ENCODE measurements at regions not wholly inside any gene's neighbourhood (a gene's known extent, or its start where the extent isn't known, plus 50 kb on each side); places are given as distances from the start of the nearest gene placed in this dataset.

GRCh38 chr4:174084542-174084941 lies 198.9 kb downstream of the FBXO8 start:
- H3K4me3 ChIP-seq (ENCODE audit: low read depth, low read length) = no peak overlapping the region
- no peak for TF ChIP-seq CTCF (IDR thresholded peaks at IDR 0.05; ENCODE audit: low read depth, low read length)
- H3K36me3 ChIP-seq = peaks cover 7% of the 10 kb centered on the region; the same call in 1 of the 2 replicates
- DNase-seq = no peak
- H3K4me1 ChIP-seq = no peaks in the 10 kb centered on the region; the same call in none of the 2 replicates
- no peaks in the 10 kb centered on the region for H3K27me3 ChIP-seq
- H3K9me3 ChIP-seq = no peaks in the 10 kb centered on the region

- H3K4me1 ChIP-seq = no peaks in the 10 kb centered on the region; the same call in none of the 2 replicates
- no peaks in the 10 kb centered on the region for H3K9me3 ChIP-seq
- H3K4me3 ChIP-seq (ENCODE audit: low read depth, low read length) = no peak overlapping the region
- no peak for TF ChIP-seq CTCF (IDR thresholded peaks at IDR 0.05; ENCODE audit: low read depth, low read length)
- peaks cover 14% of the 10 kb centered on the region for H3K36me3 ChIP-seq
- DNase-seq = no peak
- no peaks in the 10 kb centered on the region for H3K27me3 ChIP-seq
These were observed 203.1 kb downstream of the FBXO8 start for GRCh38 chr4:174080361-174080760.

DNA sequence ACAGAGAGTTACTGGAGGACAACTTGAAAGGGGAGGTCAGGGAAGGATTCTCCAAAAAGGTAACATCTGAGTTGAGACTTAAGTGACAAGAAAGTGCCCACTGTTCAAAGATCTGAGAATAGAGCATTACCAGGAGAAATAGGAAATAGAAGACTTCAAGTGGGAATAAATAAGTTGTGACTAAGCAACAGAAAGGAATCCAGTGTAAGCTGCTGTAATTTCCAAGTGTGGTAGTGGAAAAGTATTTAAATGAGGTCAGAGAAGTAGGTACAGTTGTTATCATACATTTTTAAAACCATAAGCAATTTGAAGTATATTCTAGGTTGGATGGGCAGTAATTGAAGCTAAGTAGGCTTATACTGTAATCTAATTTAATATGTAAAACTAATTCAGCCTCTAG lies 211.9 kb downstream of the FBXO8 start:
- H3K36me3 ChIP-seq = peaks cover 11% of the 10 kb centered on the region
- peaks cover 30% of the 10 kb centered on the region for H3K4me1 ChIP-seq
- TF ChIP-seq CTCF (IDR thresholded peaks at IDR 0.05; ENCODE audit: low read depth, low read length) = no peak
- H3K4me3 ChIP-seq (ENCODE audit: low read depth, low read length) = no peak overlapping the region
- no peak for DNase-seq
- H3K27me3 ChIP-seq = no peaks in the 10 kb centered on the region
- peaks cover 11% of the 10 kb centered on the region; the same call in 1 of the 2 replicates for H3K9me3 ChIP-seq

GRCh38 chr4:174069848-174070330 lies 213.6 kb downstream of the FBXO8 start:
- peak; percentile 48 for DNase-seq
- peaks cover 17% of the 10 kb centered on the region for H3K36me3 ChIP-seq
- H3K4me1 ChIP-seq = peaks cover 30% of the 10 kb centered on the region
- H3K27me3 ChIP-seq = no peaks in the 10 kb centered on the region
- peaks cover 11% of the 10 kb centered on the region; the same call in 1 of the 2 replicates for H3K9me3 ChIP-seq
- no peak overlapping the region for H3K4me3 ChIP-seq (ENCODE audit: low read depth, low read length)
- no peak for TF ChIP-seq CTCF (IDR thresholded peaks at IDR 0.05; ENCODE audit: low read depth, low read length)

DNA sequence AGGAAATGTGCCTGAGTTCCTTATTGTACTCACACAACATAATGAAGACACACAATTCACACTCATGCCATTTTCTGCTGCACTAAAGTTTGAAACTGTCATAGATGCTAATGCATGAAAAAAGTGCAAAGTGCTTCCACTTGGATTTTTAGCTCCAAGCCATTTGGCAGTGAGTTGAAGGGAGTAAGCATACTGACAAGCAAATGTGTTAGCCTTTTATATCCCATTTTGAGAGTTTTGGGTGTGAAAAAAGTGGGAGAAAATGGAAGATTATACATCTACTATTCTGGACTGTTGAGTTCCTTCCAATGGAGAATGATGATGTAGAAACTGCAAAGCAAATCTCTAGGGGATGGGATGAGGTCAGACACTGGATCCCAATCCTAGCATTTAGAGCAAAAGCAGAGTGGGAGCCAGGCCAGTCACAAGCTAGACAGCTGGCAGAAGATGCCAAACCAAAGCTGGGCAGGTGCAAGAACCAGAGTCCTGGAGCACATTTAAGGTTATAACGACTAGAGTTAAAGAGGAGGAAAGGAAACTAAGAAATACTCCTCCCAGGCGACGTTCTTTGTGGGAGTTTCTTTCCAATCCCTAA lies 216.8 kb downstream of the FBXO8 start:
- peaks cover 31% of the 10 kb centered on the region for H3K36me3 ChIP-seq
- DNase-seq = no peak
- peaks cover 25% of the 10 kb centered on the region for H3K4me1 ChIP-seq
- no peaks in the 10 kb centered on the region for H3K27me3 ChIP-seq
- TF ChIP-seq CTCF (IDR thresholded peaks at IDR 0.05; ENCODE audit: low read depth, low read length) = no peak
- no peak overlapping the region for H3K4me3 ChIP-seq (ENCODE audit: low read depth, low read length)
- H3K9me3 ChIP-seq = peaks cover 11% of the 10 kb centered on the region; the same call in 1 of the 2 replicates

DNA sequence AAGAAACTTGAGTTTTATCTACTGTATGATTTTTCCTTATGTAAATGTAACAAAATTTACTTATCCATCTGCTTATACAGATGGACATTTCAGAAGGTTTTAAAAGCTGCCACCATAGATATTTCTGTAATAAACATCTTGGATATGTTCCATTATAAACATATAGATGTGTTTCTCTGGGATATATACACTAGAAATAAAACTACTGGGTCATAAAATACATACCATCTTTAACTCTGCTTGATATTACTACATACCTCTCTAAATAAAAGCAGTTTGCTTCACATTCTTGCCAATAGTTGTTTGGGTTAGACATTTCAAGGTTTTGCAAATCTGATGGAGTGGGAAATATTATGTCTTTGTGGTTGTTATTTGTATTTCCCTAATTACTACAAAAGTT lies 220.6 kb downstream of the FBXO8 start:
- DNase-seq = no peak
- Histone ChIP-seq H3K36me3 (peaks cover 39% of the 10 kb centered on the region), H3K9me3 (peaks cover 2% of the 10 kb centered on the region; the same call in 1 of the 2 replicates), H3K27me3 (no peaks in the 10 kb centered on the region), H3K4me1 (peaks cover 2% of the 10 kb centered on the region), H3K4me3 (ENCODE audit: low read depth, low read length) (no peak overlapping the region)
- TF ChIP-seq CTCF (IDR thresholded peaks at IDR 0.05; ENCODE audit: low read depth, low read length) = no peak

All from BE2C (cell line).